Spleen (tissue), 11 donors: ENCODE measurements at regions not wholly inside any gene's neighbourhood (a gene's known extent, or its start where the extent isn't known, plus 50 kb on each side); places are given as distances from the start of the nearest gene placed in this dataset.
"Not testable (repeated sequence)": the region's sequence is repeated elsewhere in the genome, so short reads cannot be mapped to it uniquely, and the experiment has no call there.

ENCODE experiments used
- DNase-seq: peaks from one replicate; pipeline ENCODE4 v3.0.0-alpha.2; 2020
- H3K27ac ChIP-seq, 8 donors: fragments of 200-600 bp; sonication (generic) in 7 of 8; 1 replicate in 4 of 8; 2 replicates in 4 of 8; pipeline versions ENCODE4 v1.5.0 to v1.8.0; 2016 to 2021; ENCODE audit warnings: inconsistent platforms in 4 of 8, mild to moderate bottlenecking in 4 of 8, moderate library complexity in 1 of 8
- H3K27me3 ChIP-seq, 7 donors: fragments of 200-600 bp; sonication (generic) in 6 of 7; replicated peaks in 1 of 7; 1 replicate in 4 of 7; 2 replicates in 3 of 7; pipeline versions ENCODE4 v1.5.0 to v1.8.0; 2016 to 2021; ENCODE audit warnings: inconsistent platforms in 3 of 7, mild to moderate bottlenecking in 1 of 7
- H3K36me3 ChIP-seq, 6 donors: fragments of 200-600 bp; sonication (generic) in 5 of 6; 1 replicate in 4 of 6; 2 replicates in 2 of 6; pipeline versions ENCODE4 v1.5.0 to v1.8.0; 2016 to 2021; ENCODE audit warnings: inconsistent platforms in 2 of 6
- H3K4me1 ChIP-seq, 6 donors: fragments of 200-600 bp; sonication (generic) in 5 of 6; 1 replicate in 3 of 6; 2 replicates in 3 of 6; pipeline versions ENCODE4 v1.5.0 to v1.8.0; 2016 to 2021; ENCODE audit warnings: inconsistent platforms in 3 of 6
- H3K4me3 ChIP-seq, 8 donors: fragments of 200-600 bp; sonication (generic) in 7 of 8; 1 replicate in 4 of 8; 2 replicates in 4 of 8; pipeline versions ENCODE4 v1.5.0 to v1.8.0; 2016 to 2021; ENCODE audit warnings: inconsistent platforms in 4 of 8, mild to moderate bottlenecking in 4 of 8, moderate library complexity in 2 of 8
- H3K9me3 ChIP-seq, 8 donors: fragments of 200-600 bp; sonication (generic) in 7 of 8; 1 replicate in 4 of 8; 2 replicates in 4 of 8; pipeline versions ENCODE4 v1.5.0 to v1.8.0; 2016 to 2021; ENCODE audit warnings: inconsistent platforms in 4 of 8
- WGBS, 5 donors: extraction: QIAGEN DNeasy Blood & Tissue Kit in 3 of 5; methylation state at CpG; one replicate each; pipeline versions ENCODE4 v1.1.5 to v1.1.7; 2013 to 2018; 5-methylcytosine and 5-hydroxymethylcytosine counted together
- intact Hi-C: fragments of 100-400 bp; cut with DNase I; formaldehyde crosslinking; loops from one replicate; pipeline ENCODE4 v1.15.0; 2023; ENCODE audit warnings: low total_unique reads
- donor health status: healthy with polysubstance abuse.
- donor health status: DM: no; HTN: no; CAD: no; lungs with moderate emphysema.
- donor health status: DM: no; HTN: no; CAD: no.
- donor health status: Bipolar disorder and iron deficiency.
- donor health status: healthy.
- donor health status: DM: no; HTN: no; CAD: no.
- donor health status: DM: yes; HTN: yes; CAD: no.

DNA sequence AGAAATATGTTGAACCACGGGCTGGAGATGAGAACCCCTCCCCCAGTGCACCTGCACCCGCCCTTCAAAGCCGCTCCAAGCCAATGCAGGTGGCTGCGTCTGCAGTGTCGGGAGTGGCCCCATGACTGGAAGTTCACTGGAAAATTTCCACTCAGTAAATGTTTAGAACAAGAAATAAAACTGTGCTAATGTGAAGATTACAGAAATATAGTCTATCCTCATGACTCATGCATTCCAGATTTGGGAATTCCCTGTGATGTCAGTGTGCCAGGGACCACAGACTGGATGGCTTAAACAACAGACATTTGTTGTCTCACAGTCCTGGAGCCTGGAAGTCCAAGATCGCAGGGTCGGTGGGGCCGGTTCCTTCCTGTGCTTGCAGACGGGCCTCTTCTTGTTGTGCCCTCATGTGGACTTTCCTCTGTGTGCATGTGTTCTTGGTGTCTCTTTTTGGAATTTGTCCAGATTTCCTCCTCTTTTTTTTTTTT is 3967.0 kb upstream of the TPTE start:
- H3K27ac ChIP-seq, H3K36me3 ChIP-seq, intact Hi-C loops, H3K9me3 ChIP-seq, H3K27me3 ChIP-seq, H3K4me1 ChIP-seq, DNase-seq, H3K4me3 ChIP-seq: not testable (repeated sequence)
- WGBS, 5 donors = no CpG with 5 or more reads among the region's 9 CpGs

GRCh38 chr21:6556516-6556915 is 3964.9 kb upstream of the TPTE start:
- H3K4me1 ChIP-seq, H3K9me3 ChIP-seq, H3K4me3 ChIP-seq, DNase-seq, H3K27me3 ChIP-seq, intact Hi-C loops, H3K27ac ChIP-seq, H3K36me3 ChIP-seq: not testable (repeated sequence)
- WGBS, 5 donors = no CpG with 5 or more reads among the region's 3 CpGs

DNA sequence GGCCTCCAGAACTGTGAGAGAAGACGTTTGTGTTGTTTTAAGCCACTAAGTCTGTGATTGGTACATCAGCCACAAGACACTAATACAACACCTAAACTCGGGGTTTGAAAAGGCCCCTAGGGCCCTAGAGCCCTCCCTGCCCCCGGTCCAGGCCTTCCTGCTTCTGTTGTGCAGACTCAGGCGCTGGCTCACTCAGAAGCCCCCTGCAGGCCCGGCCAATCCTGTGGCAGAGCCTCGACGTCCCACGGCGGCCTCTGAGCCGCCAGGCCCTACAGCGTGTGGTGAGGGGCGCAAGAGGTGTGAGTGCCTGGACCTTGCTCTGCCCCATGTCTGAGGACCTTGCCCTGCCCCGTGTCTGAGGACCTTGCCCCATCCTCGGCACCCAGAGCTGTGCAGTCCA is 3964.0 kb upstream of the TPTE start:
- H3K4me1 ChIP-seq, H3K9me3 ChIP-seq, H3K4me3 ChIP-seq, H3K36me3 ChIP-seq, H3K27me3 ChIP-seq, intact Hi-C loops, H3K27ac ChIP-seq: not testable (repeated sequence)
- 96 to 100% methylated on average over 2 to 3 of the region's 14 CpGs; no CpG with 5 or more reads in 3 of the 5 donors for WGBS, 5 donors
- DNase-seq = peak; percentile 14

DNA sequence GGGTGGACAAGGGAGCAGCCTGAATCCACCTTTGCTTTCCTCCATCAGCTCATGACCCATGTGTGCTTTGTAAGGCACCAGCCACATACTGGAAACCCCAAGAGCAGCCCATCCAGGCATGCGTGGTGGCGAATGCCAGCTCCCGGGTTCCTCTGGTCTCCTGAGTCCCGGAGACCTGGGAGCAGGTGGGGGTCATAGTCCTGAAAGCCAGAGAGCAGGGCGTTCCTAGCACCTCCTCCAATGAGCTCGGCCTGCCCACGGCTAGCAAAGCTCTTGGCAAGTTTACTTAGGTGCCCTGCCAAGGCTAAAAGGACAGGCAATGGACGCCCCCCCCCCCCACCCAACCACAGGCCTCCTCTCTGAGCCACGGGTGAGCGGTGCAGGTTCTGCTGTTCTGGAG is 3960.2 kb upstream of the TPTE start:
- H3K4me3 ChIP-seq, intact Hi-C loops, DNase-seq, H3K36me3 ChIP-seq, H3K27ac ChIP-seq, H3K4me1 ChIP-seq, H3K27me3 ChIP-seq, H3K9me3 ChIP-seq: not testable (repeated sequence)
- WGBS, 5 donors = 93% methylated on average over 2 of the region's 10 CpGs; no CpG with 5 or more reads in 4 of the 5 donors

GRCh38 chr21:6561578-6561977 is 3959.8 kb upstream of the TPTE start:
- H3K36me3 ChIP-seq, H3K4me1 ChIP-seq, H3K9me3 ChIP-seq, intact Hi-C loops, DNase-seq, H3K27me3 ChIP-seq, H3K4me3 ChIP-seq, H3K27ac ChIP-seq: not testable (repeated sequence)
- WGBS, 5 donors = no CpG with 5 or more reads among the region's 9 CpGs

- H3K4me1 ChIP-seq, H3K27me3 ChIP-seq, intact Hi-C loops, H3K36me3 ChIP-seq, H3K9me3 ChIP-seq: not testable (repeated sequence)
- WGBS, 5 donors = 10 to 16% methylated on average over 9 to 12 of the region's 44 CpGs; no CpG with 5 or more reads in 3 of the 5 donors
- H3K4me3 ChIP-seq = peak overlapping the region in 1 of 8 donors; percentile 35
- H3K27ac ChIP-seq = peak overlapping the region in 1 of 8 donors; percentile 31
- peak; percentile 64 for DNase-seq
Observed at GRCh38 chr21:6564543-6565166, 3956.7 kb upstream of the TPTE start.

- Histone ChIP-seq H3K4me3 (peak overlapping the region in 1 of 8 donors; percentile 35), H3K27ac (peak overlapping the region in 1 of 8 donors; percentile 31)
- H3K36me3 ChIP-seq, H3K9me3 ChIP-seq, H3K27me3 ChIP-seq, intact Hi-C loops, H3K4me1 ChIP-seq: not testable (repeated sequence)
- peak; percentile 49 for DNase-seq
- 24 to 39% (median 37%) methylated on average over 6 to 13 of the region's 17 CpGs for WGBS, 5 donors
Observed at GRCh38 chr21:6565190-6566094, 3955.9 kb upstream of the TPTE start.

- H3K4me1 ChIP-seq, H3K4me3 ChIP-seq, H3K27me3 ChIP-seq, intact Hi-C loops, H3K27ac ChIP-seq, H3K36me3 ChIP-seq, H3K9me3 ChIP-seq: not testable (repeated sequence)
- DNase-seq = peak; percentile 33
- 60 to 100% (median 94%) methylated on average over 2 to 4 of the region's 5 CpGs; no CpG with 5 or more reads in 2 of the 5 donors for WGBS, 5 donors
Observed at GRCh38 chr21:6567542-6567941, 3953.8 kb upstream of the TPTE start.

DNA sequence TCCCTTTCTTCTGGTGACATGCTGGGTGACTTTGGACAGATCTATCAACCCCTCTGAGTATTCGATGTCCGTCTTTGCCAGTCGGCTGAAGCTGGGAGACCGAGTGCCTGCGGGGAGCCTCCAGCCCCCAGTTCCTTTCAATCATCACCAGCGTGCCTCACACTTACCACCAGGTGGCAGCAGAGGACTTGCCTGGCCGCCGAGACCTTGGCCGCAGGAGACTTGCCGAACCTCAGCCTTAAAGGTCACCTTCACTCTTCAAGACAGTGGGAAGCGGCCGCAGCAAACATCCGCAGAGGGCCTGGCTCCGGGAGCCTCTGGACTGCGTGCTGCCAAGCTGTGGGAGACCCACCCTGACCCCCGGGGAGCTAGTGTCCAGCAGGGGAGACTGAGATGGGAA is 3952.2 kb upstream of the TPTE start:
- H3K27me3 ChIP-seq, intact Hi-C loops, H3K4me1 ChIP-seq, H3K36me3 ChIP-seq, DNase-seq, H3K27ac ChIP-seq, H3K4me3 ChIP-seq, H3K9me3 ChIP-seq: not testable (repeated sequence)
- WGBS, 5 donors = no CpG with 5 or more reads among the region's 16 CpGs

- intact Hi-C loops, H3K36me3 ChIP-seq, H3K4me3 ChIP-seq, H3K27ac ChIP-seq, H3K4me1 ChIP-seq, H3K9me3 ChIP-seq, DNase-seq, H3K27me3 ChIP-seq: not testable (repeated sequence)
- WGBS, 5 donors = no CpG with 5 or more reads among the region's 19 CpGs
Observed at GRCh38 chr21:6569587-6570392, 3951.6 kb upstream of the TPTE start.
